HG03139 (cell line): ENCODE measurements at regions not wholly inside any gene's neighbourhood (a gene's known extent, or its start where the extent isn't known, plus 50 kb on each side); places are given as distances from the start of the nearest gene placed in this dataset.
"Not testable (repeated sequence)": the region's sequence is repeated elsewhere in the genome, so short reads cannot be mapped to it uniquely, and the experiment has no call there.

Source experiments
- ATAC-seq: cut with Tn5 transposase; IDR thresholded peaks from one replicate; pipeline ENCODE4 v1.9.1; 2021; ENCODE audit not compliant: unreplicated experiment

DNA sequence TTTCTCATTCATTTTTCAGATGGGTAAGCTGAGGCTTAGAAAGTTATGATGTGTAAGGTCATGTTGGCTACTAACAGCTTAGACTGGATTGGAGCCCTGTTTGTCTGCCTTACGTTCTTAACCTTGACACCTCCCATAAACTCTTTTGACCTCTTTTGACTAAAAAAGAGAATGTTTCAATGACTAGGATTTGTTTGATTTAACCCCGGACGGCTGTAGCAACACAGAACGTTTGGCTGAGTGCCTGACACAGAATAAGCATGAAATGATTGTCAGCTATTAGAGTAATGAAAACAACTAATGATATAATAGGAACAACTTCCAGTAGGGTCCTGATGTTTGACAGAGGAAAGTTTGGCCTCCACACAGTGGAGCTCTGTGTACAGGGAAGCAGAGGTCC, 83.3 kb upstream of the PDZD8 start:
- no peak for ATAC-seq

GRCh38 chr10:117457932-117458331, 82.7 kb upstream of the PDZD8 start:
- ATAC-seq, result no peak

DNA sequence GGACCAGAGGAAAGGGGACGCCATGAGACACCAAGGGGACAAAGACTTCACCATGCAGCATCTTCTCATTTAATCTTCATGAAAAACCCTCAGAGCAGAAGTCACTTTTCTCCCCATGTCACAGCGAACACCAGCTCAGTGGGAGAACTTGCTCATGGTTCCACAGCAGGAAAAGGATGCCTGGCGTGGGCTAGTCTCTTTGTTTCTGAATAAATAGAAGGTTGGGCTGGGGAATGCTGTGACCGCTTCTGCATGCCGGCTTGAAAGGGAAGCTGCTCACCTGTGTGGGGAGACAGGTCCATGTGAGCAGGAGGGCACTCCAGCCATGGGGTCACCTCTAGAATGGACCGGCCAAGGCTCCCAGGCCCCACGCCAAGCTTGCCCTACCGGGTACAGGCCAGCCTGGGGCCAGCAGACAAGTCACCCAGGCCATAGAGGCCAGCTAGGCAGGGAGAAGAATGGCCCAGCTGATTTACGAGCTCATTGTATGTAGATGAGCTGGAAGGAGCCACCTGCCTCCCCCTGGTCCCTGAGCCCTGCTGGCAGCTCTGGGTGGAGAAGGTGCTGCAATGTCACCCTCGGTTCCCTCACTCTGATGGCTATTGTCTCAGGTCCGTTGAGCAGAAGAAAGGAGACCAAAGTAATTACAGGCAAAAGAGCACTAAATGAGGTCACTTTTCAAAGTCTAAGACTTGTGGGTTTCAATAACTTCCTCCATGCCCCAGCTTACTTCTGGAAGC, 82.0 kb upstream of the PDZD8 start:
- ATAC-seq, result no peak

DNA sequence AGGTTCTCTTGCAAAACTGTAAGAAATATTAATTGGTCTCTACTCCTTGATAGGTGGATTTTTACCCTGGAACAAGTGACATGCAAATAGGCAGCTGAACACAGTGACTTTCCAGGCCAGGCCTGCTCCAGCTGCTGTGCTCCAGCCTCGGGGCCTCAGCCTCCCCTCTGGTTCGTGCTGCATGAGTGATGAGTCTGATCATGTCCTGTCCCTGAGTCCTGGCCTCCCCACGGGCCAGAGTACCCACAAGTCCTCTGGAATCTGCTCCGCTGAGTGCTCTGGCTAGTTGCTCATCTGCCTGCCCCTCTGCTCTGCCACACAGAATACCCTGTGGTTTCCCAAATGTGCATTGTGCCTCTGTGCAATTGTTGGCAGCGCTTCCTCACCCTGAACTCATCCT, 80.1 kb upstream of the PDZD8 start:
- no peak for ATAC-seq

DNA sequence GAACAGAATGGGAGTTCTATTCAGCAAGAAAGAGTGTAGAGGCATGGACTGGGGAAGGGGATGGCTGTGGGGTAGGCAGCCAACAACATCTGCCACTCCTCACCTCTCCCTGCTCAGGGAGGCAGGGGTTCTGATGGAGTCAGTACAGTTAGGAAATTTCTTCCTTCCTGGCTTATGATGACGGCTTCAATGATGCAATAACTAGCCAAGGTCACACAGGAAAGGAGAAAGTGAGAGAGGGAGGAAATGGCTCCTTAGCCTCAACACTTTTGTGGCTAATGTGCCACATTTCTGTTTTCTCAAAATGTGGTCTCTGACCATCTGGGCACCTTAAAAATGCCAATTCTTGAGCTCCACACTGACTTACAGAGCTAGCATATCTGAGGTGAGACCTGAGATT, 79.3 kb upstream of the PDZD8 start:
- no peak for ATAC-seq

- ATAC-seq, result not testable (repeated sequence)
These were observed 78.2 kb upstream of the PDZD8 start for GRCh38 chr10:117453484-117453883.

DNA sequence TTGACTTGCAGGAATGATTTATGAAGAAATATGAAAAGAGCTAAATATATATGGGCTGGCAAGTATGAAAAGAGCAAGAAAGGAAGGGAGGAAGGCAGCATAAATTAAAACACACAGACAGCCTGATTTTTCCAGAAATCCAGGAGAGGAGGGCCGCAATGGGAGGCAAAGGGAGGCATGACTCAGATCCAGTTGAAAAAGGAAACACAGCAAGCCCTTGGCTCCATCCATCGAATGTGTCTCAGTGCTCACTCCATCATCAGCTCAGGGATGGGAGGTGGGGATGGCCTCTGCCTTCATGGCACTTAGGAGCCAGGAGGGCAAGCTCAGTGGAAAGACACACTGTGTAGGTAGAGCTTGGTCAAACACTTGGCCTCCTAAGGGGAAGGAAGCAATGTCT, 75.7 kb upstream of the PDZD8 start:
- ATAC-seq, result no peak

- ATAC-seq, result no peak
These were observed 74.4 kb upstream of the PDZD8 start for GRCh38 chr10:117449636-117450035.

DNA sequence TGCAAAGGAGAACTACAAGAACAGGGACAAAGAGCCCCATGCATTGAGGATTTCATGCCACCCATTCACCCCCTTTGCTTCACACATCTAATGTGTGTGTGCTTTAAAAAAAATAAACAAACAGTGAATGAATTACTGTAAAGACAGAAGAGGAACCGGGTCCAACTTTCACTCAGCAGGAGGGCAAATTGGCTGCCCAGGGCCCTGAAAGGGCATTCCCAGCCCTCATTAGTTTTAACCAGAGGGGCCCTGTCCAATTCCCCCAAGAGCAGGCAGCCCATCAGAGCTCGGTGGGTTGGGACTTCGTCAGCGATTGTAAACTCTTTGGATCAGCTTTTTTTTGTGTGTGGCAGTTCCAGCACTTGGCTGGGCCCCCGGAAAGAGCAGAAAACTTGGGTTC, 73.6 kb upstream of the PDZD8 start:
- ATAC-seq, result no peak

DNA sequence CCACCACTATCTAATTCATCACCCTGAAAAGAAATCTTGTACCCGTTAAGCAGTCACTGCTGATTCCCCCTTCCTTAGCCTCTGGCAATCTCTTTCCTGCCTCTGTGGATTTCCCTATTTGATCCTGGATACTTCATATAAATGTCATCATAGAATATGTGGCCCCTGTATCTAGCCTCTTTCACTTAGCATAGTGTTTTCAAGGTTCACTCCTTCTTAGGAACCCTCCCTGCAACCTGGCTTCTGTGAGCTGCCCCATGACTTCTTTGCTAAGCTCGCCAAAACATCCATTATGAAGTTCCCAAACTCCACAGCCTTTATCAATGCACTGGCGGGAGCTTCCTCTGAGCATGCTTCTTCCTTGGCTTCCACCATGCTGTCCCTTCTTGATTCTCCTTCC, 70.8 kb upstream of the PDZD8 start:
- ATAC-seq, result no peak

- ATAC-seq, result no peak
These were observed 69.3 kb upstream of the PDZD8 start for GRCh38 chr10:117444497-117445040.

GRCh38 chr10:117443686-117444041, 68.4 kb upstream of the PDZD8 start:
- ATAC-seq, result no peak

- ATAC-seq, result peak; percentile 71
These were observed 67.9 kb upstream of the PDZD8 start for GRCh38 chr10:117442944-117443685.

DNA sequence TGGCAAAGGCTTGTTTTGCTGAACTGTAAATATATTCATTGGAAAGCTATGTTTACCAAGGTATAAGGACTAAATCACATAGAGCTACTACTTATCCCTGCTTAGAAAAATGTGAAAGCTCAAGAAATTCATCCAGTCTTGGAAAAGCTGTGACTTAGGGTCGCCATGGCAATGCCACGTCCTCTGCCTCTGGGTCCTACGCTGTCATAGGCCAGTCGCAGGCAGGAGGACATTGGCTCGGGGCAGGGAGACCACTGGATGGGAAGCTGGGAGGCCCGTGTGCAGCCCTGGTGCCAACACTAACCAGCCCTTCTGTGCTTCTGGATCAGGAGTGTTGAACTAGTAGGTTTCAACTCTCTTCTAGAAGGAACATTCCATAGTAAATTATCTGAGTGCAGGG, 67.3 kb upstream of the PDZD8 start:
- no peak for ATAC-seq

- ATAC-seq, result peak; percentile 63
These were observed 66.7 kb upstream of the PDZD8 start for GRCh38 chr10:117441812-117442443.

DNA sequence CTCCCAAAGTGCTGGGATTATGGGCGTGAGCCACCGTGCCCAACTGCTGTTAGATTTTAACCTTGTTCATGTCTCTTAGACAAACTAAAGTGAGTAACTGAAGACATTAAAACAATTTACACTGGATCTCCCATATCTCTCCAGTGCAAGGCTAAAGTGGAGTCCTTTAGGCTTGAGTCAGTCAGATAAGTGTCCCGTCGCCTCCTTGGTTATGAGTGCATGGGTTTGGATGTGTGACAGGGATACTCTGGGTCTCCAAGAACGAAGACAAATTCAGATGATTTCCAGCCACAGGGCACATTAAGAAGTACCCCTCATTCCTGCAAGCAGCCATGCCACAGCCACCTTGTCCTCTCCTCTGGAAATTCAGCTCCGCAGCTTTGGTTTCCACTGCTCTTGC, 66.1 kb upstream of the PDZD8 start:
- no peak for ATAC-seq

GRCh38 chr10:117439243-117439912, 64.1 kb upstream of the PDZD8 start:
- ATAC-seq, result no peak

DNA sequence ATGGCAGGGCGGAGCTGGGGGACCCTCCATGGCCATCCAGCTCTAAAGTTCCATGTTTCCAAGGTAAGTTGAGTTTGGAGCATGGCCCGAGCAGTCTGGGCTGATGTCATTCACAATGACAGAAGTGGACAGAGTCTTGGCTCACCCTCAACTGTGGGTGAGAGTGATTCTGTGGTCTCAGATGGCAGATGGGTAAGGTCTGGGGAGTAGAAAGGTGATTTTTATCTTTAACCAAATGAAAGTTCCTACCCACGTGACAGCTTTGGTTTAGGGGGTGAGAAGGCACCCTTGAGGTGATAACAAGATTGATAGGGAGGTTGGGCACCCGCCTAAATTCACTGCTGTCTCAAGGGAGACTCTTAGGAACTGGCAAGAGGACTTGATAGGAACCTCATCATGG, 57.6 kb upstream of the PDZD8 start:
- ATAC-seq, result no peak

DNA sequence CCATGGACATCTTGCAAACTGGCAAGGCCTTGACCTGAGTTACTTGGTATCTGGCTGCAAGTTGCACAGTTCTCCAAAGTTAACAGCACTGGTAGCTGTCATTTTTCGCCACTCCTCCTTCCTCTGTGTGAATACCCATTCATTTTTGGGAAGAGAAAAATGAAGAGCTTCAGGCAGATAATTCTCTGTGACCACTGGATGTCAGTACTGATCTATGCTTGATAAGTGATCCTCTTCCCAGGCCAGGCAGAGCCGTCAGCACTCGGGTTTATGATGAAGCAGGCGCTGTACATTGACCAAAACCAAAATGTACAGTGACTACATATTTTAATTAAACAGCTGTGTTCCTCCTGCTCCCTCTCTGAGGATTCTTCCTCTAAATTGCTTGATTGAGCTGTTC, 55.9 kb upstream of the PDZD8 start:
- ATAC-seq, result no peak

DNA sequence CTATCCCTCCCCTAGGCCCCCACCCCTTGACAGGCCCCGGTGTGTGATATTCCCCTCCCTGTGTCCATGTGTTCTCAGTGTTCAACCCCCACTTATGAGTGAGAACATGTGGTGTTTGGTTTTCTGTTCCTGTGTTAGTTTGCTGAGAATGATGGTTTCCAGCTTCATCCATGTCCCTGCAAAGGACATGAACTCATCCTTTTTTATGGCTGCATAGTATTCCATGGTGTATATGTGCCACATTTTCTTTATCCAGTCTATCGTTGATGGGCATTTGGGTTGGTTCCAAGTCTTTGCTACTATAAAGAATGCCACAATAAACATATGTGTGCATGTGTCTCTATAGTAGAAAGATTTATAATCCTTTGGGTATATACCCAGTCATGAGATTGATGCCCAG, 55.3 kb upstream of the PDZD8 start:
- ATAC-seq, result not testable (repeated sequence)

DNA sequence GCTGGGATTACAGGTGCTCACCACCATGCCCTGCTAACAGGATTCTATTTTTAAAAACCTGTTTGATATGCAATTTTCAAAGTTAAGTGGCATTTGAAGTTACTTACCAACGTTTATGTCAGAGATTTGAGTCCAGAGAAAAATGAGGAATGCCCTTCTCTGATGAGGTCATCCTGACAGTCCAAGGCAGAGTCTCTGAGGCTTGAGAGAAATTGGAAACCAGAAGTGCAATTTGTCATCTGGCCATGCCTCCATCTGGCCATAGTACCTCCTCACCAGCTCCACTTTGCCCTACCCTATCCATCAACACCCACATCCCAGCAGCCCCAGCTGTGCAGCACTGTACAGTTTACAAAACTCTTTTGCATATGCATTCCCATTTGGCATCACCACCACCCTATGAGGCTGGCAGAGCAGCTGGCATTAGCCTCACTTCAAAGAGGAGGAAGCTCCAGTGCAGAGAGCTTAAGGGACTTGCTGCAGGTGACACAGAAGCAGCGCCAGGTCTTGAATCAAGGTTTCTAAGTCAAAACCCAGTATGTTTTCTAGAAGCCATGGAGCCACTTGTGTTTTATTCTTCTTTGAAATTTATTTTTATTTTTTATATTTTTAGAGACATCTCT, 54.5 kb upstream of the PDZD8 start:
- no peak for ATAC-seq
